PC-3 (cell line): ENCODE measurements at regions not wholly inside any gene's neighbourhood (a gene's known extent, or its start where the extent isn't known, plus 50 kb on each side); places are given as distances from the start of the nearest gene placed in this dataset.
"Not testable (repeated sequence)": the region's sequence is repeated elsewhere in the genome, so short reads cannot be mapped to it uniquely, and the experiment has no call there.

Experiments used
- ATAC-seq: fragments of 200-7000 bp; cut with Tn5 transposase; 2 replicates; pipeline ENCODE4 v1.9.1; 2020; ENCODE audit warnings: mild to moderate bottlenecking, moderate library complexity
- BruUV-seq: library from RNA; stranded (reverse); fragments of 400-500 nt; replicated peaks from 2 replicates; lab custom pipeline; 2021; lab: Mats Ljungman, UMichigan
- CTCF ChIA-PET: fragments of 300-600 bp; sonication (Branson Sonifier 250); formaldehyde crosslinking; loops from one replicate; lab custom pipeline; 2022; ENCODE audit warnings: antibody characterized with exemption; lab: Charles Lee
- POLR2A ChIA-PET: fragments of 300-600 bp; sonication (Branson Sonifier 250); formaldehyde crosslinking; loops from one replicate; lab custom pipeline; 2022; ENCODE audit warnings: antibody characterized with exemption; ENCODE audit not compliant: unreplicated experiment; lab: Charles Lee
- DNase-seq: peaks from one replicate; pipeline ENCODE4 v3.0.0-alpha.2; 2015
- H2AFZ ChIP-seq: fragments of 300-600 bp; sonication (generic); 2 replicates; pipeline ENCODE4 v1.6.0; 2016; ENCODE audit warnings: antibody characterized with exemption, low read length
- H3F3A ChIP-seq: fragments of 300-600 bp; sonication (generic); one replicate; pipeline ENCODE4 v1.6.0; 2017; ENCODE audit warnings: antibody characterized with exemption, low read length, control low read depth, mild to moderate bottlenecking; ENCODE audit not compliant: unreplicated experiment
- H3K27ac ChIP-seq: fragments of 300-600 bp; sonication (generic); 2 replicates; pipeline ENCODE4 v1.5.1; 2016; ENCODE audit warnings: mild to moderate bottlenecking, low read length
- H3K27me3 ChIP-seq: fragments of 300-600 bp; sonication (generic); 2 replicates; pipeline ENCODE4 v1.6.1; 2016; ENCODE audit warnings: low read length, mixed read lengths
- H3K36me3 ChIP-seq: fragments of 300-600 bp; sonication (generic); 2 replicates; pipeline ENCODE4 v1.6.1; 2016; ENCODE audit warnings: low read depth, mixed run types, low read length, mixed read lengths
- H3K4me1 ChIP-seq: fragments of 300-600 bp; sonication (generic); 2 replicates; pipeline ENCODE4 v1.5.1; 2016; ENCODE audit warnings: low read length; ENCODE audit not compliant: insufficient read depth
- H3K4me2 ChIP-seq: fragments of 300-600 bp; sonication (generic); 2 replicates; pipeline ENCODE4 v1.6.0; 2016; ENCODE audit warnings: low read length
- H3K4me3 ChIP-seq: fragments of 300-600 bp; sonication (generic); 2 replicates; pipeline ENCODE4 v1.5.1; 2016; ENCODE audit warnings: mild to moderate bottlenecking, low read length, mixed read lengths
- H3K79me2 ChIP-seq: fragments of 300-600 bp; sonication (generic); 2 replicates; pipeline ENCODE4 v1.6.1; 2017; ENCODE audit warnings: low read length, mixed read lengths
- H3K9ac ChIP-seq: fragments of 300-600 bp; sonication (generic); 2 replicates; pipeline ENCODE4 v1.6.0; 2016; ENCODE audit warnings: mild to moderate bottlenecking, low read length
- H3K9me2 ChIP-seq: fragments of 300-600 bp; sonication (generic); replicated peaks from 2 replicates; pipeline ENCODE4 v1.6.1; 2016; ENCODE audit warnings: mixed run types, low read length, mixed read lengths
- H3K9me3 ChIP-seq: fragments of 300-600 bp; sonication (generic); 2 replicates; pipeline ENCODE4 v1.6.1; 2016; ENCODE audit warnings: low read length, mixed read lengths
- H4K20me1 ChIP-seq: fragments of 300-600 bp; sonication (generic); 2 replicates; pipeline ENCODE4 v1.6.1; 2016; ENCODE audit warnings: low read length, mixed read lengths
- CTCF ChIP-seq: fragments of 300-600 bp; sonication (generic); conservative IDR thresholded peaks from 2 replicates; pipeline ENCODE4 v1.5.1; 2017; ENCODE audit warnings: antibody characterized with exemption, low read depth, mild to moderate bottlenecking, low read length
- EZH2 ChIP-seq: fragments of 300-600 bp; sonication (generic); IDR thresholded peaks from one replicate; pipeline ENCODE4 v1.6.1; 2017; ENCODE audit warnings: antibody characterized with exemption, mild to moderate bottlenecking, low read length; ENCODE audit not compliant: unreplicated experiment
- EZH2phosphoT487 ChIP-seq: fragments of 300-600 bp; sonication (generic); IDR thresholded peaks from 2 replicates; pipeline ENCODE4 v1.6.1; 2018; ENCODE audit warnings: mild to moderate bottlenecking, antibody characterized with exemption, low read length, borderline replicate concordance
- intact Hi-C: fragments of 100-400 bp; cut with micrococcal nuclease; formaldehyde crosslinking; loops from 2 replicates; pipeline ENCODE4 v1.9.0; 2023

GRCh38 chr3:33982269-33982798, 183.9 kb downstream of the PDCD6IP start:
- Histone ChIP-seq H3F3A (no peaks in the 10 kb centered on the region), H3K27ac (no peak overlapping the region), H3K27me3 (no peaks in the 10 kb centered on the region), H4K20me1 (no peaks in the 10 kb centered on the region), H3K4me2 (no peak overlapping the region), H2AFZ (no peak overlapping the region), H3K9ac (no peak overlapping the region), H3K79me2 (no peaks in the 10 kb centered on the region), H3K9me2 (no peaks in the 10 kb centered on the region), H3K4me1 (no peaks in the 10 kb centered on the region), H3K36me3 (no peaks in the 10 kb centered on the region), H3K9me3 (no peaks in the 10 kb centered on the region), H3K4me3 (no peak overlapping the region)
- BruUV-seq: no TSS peak
- POLR2A ChIA-PET: no interaction called here
- TF ChIP-seq CTCF: no peak
- TF ChIP-seq EZH2phosphoT487: no peak
- TF ChIP-seq EZH2: no peak
- intact Hi-C loops: loop anchor here (5.0 kb wide), 1 partner anchor 100 kb away; no protein-coding TSS in a partner anchor
- CTCF ChIA-PET: interaction anchor here (0.6 kb wide), 1 partner anchor 26 kb away, joined by 3 read pairs; no protein-coding TSS in a partner anchor
- no peak for DNase-seq
- no peak for ATAC-seq

GRCh38 chr3:33982949-33983348, 184.5 kb downstream of the PDCD6IP start:
- H3K9me3 ChIP-seq, H3K9me2 ChIP-seq, H3K36me3 ChIP-seq, BruUV-seq, H3K9ac ChIP-seq, H3K4me3 ChIP-seq, H3K4me1 ChIP-seq, DNase-seq, H3K4me2 ChIP-seq, H3K79me2 ChIP-seq, H3K27me3 ChIP-seq, CTCF ChIA-PET, H3K27ac ChIP-seq, ATAC-seq, H3F3A ChIP-seq, POLR2A ChIA-PET, H2AFZ ChIP-seq, H4K20me1 ChIP-seq: not testable (repeated sequence)
- intact Hi-C loops: loop anchor here (5.0 kb wide), 1 partner anchor 101 kb away; no protein-coding TSS in a partner anchor

GRCh38 chr3:33989229-33989628, 190.8 kb downstream of the PDCD6IP start:
- Histone ChIP-seq H3K4me1 (no peaks in the 10 kb centered on the region), H3K4me3 (no peak overlapping the region), H3K4me2 (no peak overlapping the region), H3K27me3 (no peaks in the 10 kb centered on the region), H4K20me1 (no peaks in the 10 kb centered on the region), H3K9me3 (no peaks in the 10 kb centered on the region), H3K9me2 (no peaks in the 10 kb centered on the region), H2AFZ (no peak overlapping the region), H3K9ac (no peak overlapping the region), H3F3A (no peaks in the 10 kb centered on the region), H3K79me2 (no peaks in the 10 kb centered on the region), H3K36me3 (no peaks in the 10 kb centered on the region), H3K27ac (no peak overlapping the region)
- no peak for TF ChIP-seq CTCF
- no peak for TF ChIP-seq EZH2phosphoT487
- no peak for TF ChIP-seq EZH2
- intact Hi-C loops: no loop called here
- POLR2A ChIA-PET: no interaction called here
- CTCF ChIA-PET: no interaction called here
- BruUV-seq: no TSS peak
- no peak for ATAC-seq
- no peak for DNase-seq
